ENCODE measurements at regions not wholly inside any gene's neighbourhood (a gene's known extent, or its start where the extent isn't known, plus 50 kb on each side); places are given as distances from the start of the nearest gene placed in this dataset.

DNA sequence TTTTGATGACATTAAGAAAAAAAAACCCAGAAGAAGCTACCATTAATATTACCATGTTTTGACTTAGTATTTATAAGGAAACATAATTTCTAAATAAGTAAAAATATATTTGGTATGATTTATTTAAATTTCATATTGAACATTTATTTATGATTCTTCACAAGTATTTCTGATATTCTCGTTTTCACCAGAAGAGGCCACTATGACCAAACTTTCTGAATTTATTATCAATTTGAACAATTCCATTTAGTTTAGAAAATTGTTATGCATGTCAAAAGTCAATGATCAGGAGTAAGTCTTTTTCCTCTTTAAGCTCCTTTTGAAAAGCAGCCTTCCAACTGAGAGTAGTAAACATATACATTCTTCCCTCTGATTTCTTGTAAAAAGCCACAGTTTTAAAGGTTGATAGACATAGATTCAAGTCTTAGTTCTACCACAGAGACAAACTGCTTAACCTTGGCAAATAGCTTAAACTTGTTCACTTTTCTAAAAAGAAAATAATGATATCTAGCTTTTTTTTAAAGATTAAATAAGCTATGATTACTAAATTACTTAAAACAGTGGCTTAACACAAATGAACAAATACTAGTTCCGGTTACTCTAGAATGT lies 329.9 kb downstream of the TRIB2 start:
- Histone ChIP-seq H3K36me3 (ENCODE audit: control insufficient read depth in 2 of 2, extremely low read depth in 1 of 2, insufficient read depth in 2 of 2, low read length in 2 of 2) (no peaks in the 10 kb centered on the region), H3K79me2 (ENCODE audit: control insufficient read depth, insufficient read depth, low read length) (no peaks in the 10 kb centered on the region), H3K9me3 (replicated peaks; ENCODE audit: control insufficient read depth, insufficient read depth, low read length) (no peaks in the 10 kb centered on the region), H2AFZ (ENCODE audit: low read depth, low read length) (no peak overlapping the region), H4K20me1 (replicated peaks; ENCODE audit: control insufficient read depth, extremely low read depth, insufficient read depth, low read length) (no peaks in the 10 kb centered on the region), H3K9ac (replicated peaks; ENCODE audit: extremely low read depth, insufficient read depth, low read length) (no peak overlapping the region), H3K27me3 (ENCODE audit: control insufficient read depth in 2 of 2, insufficient read depth in 2 of 2, low read length in 2 of 2) (no peaks in the 10 kb centered on the region), H3K4me1 (ENCODE audit: control insufficient read depth, extremely low read depth, insufficient read depth, low read length) (no peaks in the 10 kb centered on the region), H3K27ac (ENCODE audit: insufficient read depth, low read depth, low read length) (no peak overlapping the region), H3K9me1 (replicated peaks; ENCODE audit: control insufficient read depth, extremely low read depth, insufficient read depth, low read length) (no peaks in the 10 kb centered on the region), H3K4me3 (replicated peaks in 1 of 3; ENCODE audit: insufficient read depth in 1 of 3, low read depth in 1 of 3, low read length in 3 of 3) (no peak overlapping the region), H3K4me2 (ENCODE audit: insufficient read depth, low read length) (no peak overlapping the region)
- TF ChIP-seq MAX (IDR thresholded peaks at IDR 0.05; ENCODE audit: insufficient read depth, insufficient read length) (no peak), GATA2 (IDR thresholded peaks at IDR 0.05; ENCODE audit: insufficient read depth, insufficient read length, low read depth, low read length) (no peak)
- TF ChIP-seq, protein P1, sequence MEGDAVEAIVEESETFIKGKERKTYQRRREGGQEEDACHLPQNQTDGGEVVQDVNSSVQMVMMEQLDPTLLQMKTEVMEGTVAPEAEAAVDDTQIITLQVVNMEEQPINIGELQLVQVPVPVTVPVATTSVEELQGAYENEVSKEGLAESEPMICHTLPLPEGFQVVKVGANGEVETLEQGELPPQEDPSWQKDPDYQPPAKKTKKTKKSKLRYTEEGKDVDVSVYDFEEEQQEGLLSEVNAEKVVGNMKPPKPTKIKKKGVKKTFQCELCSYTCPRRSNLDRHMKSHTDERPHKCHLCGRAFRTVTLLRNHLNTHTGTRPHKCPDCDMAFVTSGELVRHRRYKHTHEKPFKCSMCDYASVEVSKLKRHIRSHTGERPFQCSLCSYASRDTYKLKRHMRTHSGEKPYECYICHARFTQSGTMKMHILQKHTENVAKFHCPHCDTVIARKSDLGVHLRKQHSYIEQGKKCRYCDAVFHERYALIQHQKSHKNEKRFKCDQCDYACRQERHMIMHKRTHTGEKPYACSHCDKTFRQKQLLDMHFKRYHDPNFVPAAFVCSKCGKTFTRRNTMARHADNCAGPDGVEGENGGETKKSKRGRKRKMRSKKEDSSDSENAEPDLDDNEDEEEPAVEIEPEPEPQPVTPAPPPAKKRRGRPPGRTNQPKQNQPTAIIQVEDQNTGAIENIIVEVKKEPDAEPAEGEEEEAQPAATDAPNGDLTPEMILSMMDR (IDR thresholded peaks at IDR 0.05; ENCODE audit: extremely low read depth in 1 of 2, insufficient read depth in 1 of 2, low read depth in 1 of 2, low read length in 2 of 2): peak in 1 of 2 donors; percentile 6
- intact Hi-C loops (cut with micrococcal nuclease): no loop called here
- DNase-seq (ENCODE audit: low read depth, low spot score) (peak; percentile 44), FAIRE-seq (peak; percentile 15)
- CTCF ChIA-PET: interaction anchor here (0.8 to 1.1 kb wide), 3 partner anchors 10 to 16 kb away, joined by 3 to 5 read pairs (median 3); no protein-coding TSS in a partner anchor
- dilution Hi-C loops (cut with MboI; ENCODE audit: extremely low pct_ligation_motif_present, low sequenced_read_pairs): no loop called here
- POLR2A ChIA-PET: interaction anchor here (0.5 kb wide), 1 partner anchor 1004 kb away, joined by 3 read pairs; no protein-coding TSS in a partner anchor
- no TSS peak for BruUV-seq (replicated peaks)

DNA sequence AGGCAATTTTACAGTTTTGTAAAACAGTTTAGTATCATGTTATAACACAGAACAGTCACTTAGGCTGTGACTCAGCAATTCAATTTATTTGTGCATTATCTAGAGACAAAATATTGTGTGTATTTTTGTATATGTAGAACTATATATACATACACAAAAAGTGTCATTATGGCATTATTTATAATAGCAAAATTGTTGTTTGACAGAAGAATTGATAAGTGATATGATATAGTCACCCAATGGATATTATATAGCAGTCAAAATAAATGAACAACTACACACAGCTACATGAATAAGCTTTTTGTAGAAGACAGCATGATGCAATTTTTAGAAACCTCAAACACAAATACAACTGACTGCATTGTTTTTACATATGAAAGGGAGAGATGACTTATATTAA lies 334.0 kb downstream of the TRIB2 start:
- no peak overlapping the region for H3K4me2 ChIP-seq (ENCODE audit: insufficient read depth, low read length)

More for the DNA sequence above, 334.0 kb downstream of the TRIB2 start:
- no peak for TF ChIP-seq EZH2 (IDR thresholded peaks at IDR 0.05; ENCODE audit: borderline replicate concordance, low read depth, low read length, severe bottlenecking)
- TF ChIP-seq, protein P1 (IDR thresholded peaks at IDR 0.05; ENCODE audit: extremely low read depth in 1 of 2, insufficient read depth in 1 of 2, low read depth in 1 of 2, low read length in 2 of 2): no peak
- no peak for TF ChIP-seq MAX (IDR thresholded peaks at IDR 0.05; ENCODE audit: insufficient read depth, insufficient read length)
- Histone ChIP-seq H3K9ac (replicated peaks; ENCODE audit: extremely low read depth, insufficient read depth, low read length) (no peak overlapping the region), H4K20me1 (replicated peaks; ENCODE audit: control insufficient read depth, extremely low read depth, insufficient read depth, low read length) (no peaks in the 10 kb centered on the region), H3K9me3 (replicated peaks; ENCODE audit: control insufficient read depth, insufficient read depth, low read length) (no peaks in the 10 kb centered on the region), H3K79me2 (ENCODE audit: control insufficient read depth, insufficient read depth, low read length) (no peaks in the 10 kb centered on the region), H3K27ac (ENCODE audit: insufficient read depth, low read depth, low read length) (no peak overlapping the region), H3K4me3 (replicated peaks in 1 of 3; ENCODE audit: insufficient read depth in 1 of 3, low read depth in 1 of 3, low read length in 3 of 3) (no peak overlapping the region), H3K36me3 (ENCODE audit: control insufficient read depth in 2 of 2, extremely low read depth in 1 of 2, insufficient read depth in 2 of 2, low read length in 2 of 2) (no peaks in the 10 kb centered on the region), H3K4me1 (ENCODE audit: control insufficient read depth, extremely low read depth, insufficient read depth, low read length) (no peaks in the 10 kb centered on the region), H2AFZ (ENCODE audit: low read depth, low read length) (no peak overlapping the region), H3K27me3 (ENCODE audit: control insufficient read depth in 2 of 2, insufficient read depth in 2 of 2, low read length in 2 of 2) (no peaks in the 10 kb centered on the region), H3K9me1 (replicated peaks; ENCODE audit: control insufficient read depth, extremely low read depth, insufficient read depth, low read length) (no peaks in the 10 kb centered on the region)
- FAIRE-seq: no peak
- ChIA-PET POLR2A (no interaction called here), CTCF (interaction anchor here (0.6 kb wide), 1 partner anchor 34 kb away, joined by 3 read pairs; no protein-coding TSS in a partner anchor)
- intact Hi-C loops (cut with micrococcal nuclease): no loop called here
- no peak for DNase-seq (ENCODE audit: low read depth, low spot score)
- BruUV-seq (replicated peaks): no TSS peak
- dilution Hi-C loops (cut with MboI; ENCODE audit: extremely low pct_ligation_motif_present, low sequenced_read_pairs): no loop called here

Data from endothelial cell of umbilical vein (primary cell).